ENCODE measurements at regions not wholly inside any gene's neighbourhood (a gene's known extent, or its start where the extent isn't known, plus 50 kb on each side); places are given as distances from the start of the nearest gene placed in this dataset.
"Not testable (repeated sequence)": the region's sequence is repeated elsewhere in the genome, so short reads cannot be mapped to it uniquely, and the experiment has no call there.

GRCh38 chr6:112939563-112939962 lies 592.4 kb downstream of the RFPL4B start:
- H3K4me3 ChIP-seq (ENCODE audit: low read depth, low read length) = no peak overlapping the region
- DNase-seq (ENCODE audit: low read depth) = peak; percentile 48

GRCh38 chr6:112941613-112942012 lies 594.5 kb downstream of the RFPL4B start:
- no peak for DNase-seq (ENCODE audit: low read depth)
- no peak overlapping the region for H3K4me3 ChIP-seq (ENCODE audit: low read depth, low read length)
- no peak for TF ChIP-seq CTCF (IDR thresholded peaks at IDR 0.05; ENCODE audit: control insufficient read depth, extremely low read depth, insufficient read depth)

More at GRCh38 chr6:112939563-112939962, 592.4 kb downstream of the RFPL4B start:
- no peak for TF ChIP-seq CTCF (IDR thresholded peaks at IDR 0.05; ENCODE audit: control insufficient read depth, extremely low read depth, insufficient read depth)

GRCh38 chr6:112946051-112946450 lies 598.9 kb downstream of the RFPL4B start:
- no peak for DNase-seq (ENCODE audit: low read depth)
- no peak overlapping the region for H3K4me3 ChIP-seq (ENCODE audit: low read depth, low read length)
- TF ChIP-seq CTCF (IDR thresholded peaks at IDR 0.05; ENCODE audit: control insufficient read depth, extremely low read depth, insufficient read depth) = no peak

GRCh38 chr6:112947507-112947906 lies 600.4 kb downstream of the RFPL4B start:
- TF ChIP-seq CTCF (IDR thresholded peaks at IDR 0.05; ENCODE audit: control insufficient read depth, extremely low read depth, insufficient read depth) = no peak
- no peak overlapping the region for H3K4me3 ChIP-seq (ENCODE audit: low read depth, low read length)
- no peak for DNase-seq (ENCODE audit: low read depth)

GRCh38 chr6:112951829-112952228 lies 604.7 kb downstream of the RFPL4B start:
- TF ChIP-seq CTCF (IDR thresholded peaks at IDR 0.05; ENCODE audit: control insufficient read depth, extremely low read depth, insufficient read depth) = no peak
- peak; percentile 33 for DNase-seq (ENCODE audit: low read depth)
- H3K4me3 ChIP-seq (ENCODE audit: low read depth, low read length) = no peak overlapping the region

- DNase-seq (ENCODE audit: low read depth); H3K4me3 ChIP-seq (ENCODE audit: low read depth, low read length): not testable (repeated sequence)
Observed at GRCh38 chr6:112955743-112956142, 608.6 kb downstream of the RFPL4B start.

- DNase-seq (ENCODE audit: low read depth) = no peak
- no peak for TF ChIP-seq CTCF (IDR thresholded peaks at IDR 0.05; ENCODE audit: control insufficient read depth, extremely low read depth, insufficient read depth)
- H3K4me3 ChIP-seq (ENCODE audit: low read depth, low read length) = no peak overlapping the region
Observed at GRCh38 chr6:112956696-112957535, 609.8 kb downstream of the RFPL4B start.
